DMS 273 (cell line): ENCODE measurements at regions not wholly inside any gene's neighbourhood (a gene's known extent, or its start where the extent isn't known, plus 50 kb on each side); places are given as distances from the start of the nearest gene placed in this dataset.
A peak's percentile ranks its signal among the peaks of the same experiment; 100 is the strongest.
"Not testable (repeated sequence)": the region's sequence is repeated elsewhere in the genome, so short reads cannot be mapped to it uniquely, and the experiment has no call there.

Experiments used
- DNase-seq: peaks from one replicate; lab custom pipeline; 2025; ENCODE audit not compliant: unreplicated experiment; lab: John Stamatoyannopoulos, UW

GRCh38 chr13:71018544-71018943, 848.5 kb downstream of the DACH1 start:
- DNase-seq = no peak

- DNase-seq = peak; percentile 13
These were observed 849.4 kb downstream of the DACH1 start for GRCh38 chr13:71017607-71018006.

GRCh38 chr13:71015516-71015915, 851.5 kb downstream of the DACH1 start:
- DNase-seq = no peak

- no peak for DNase-seq
These were observed 852.0 kb downstream of the DACH1 start for GRCh38 chr13:71015021-71015420.

- DNase-seq = no peak
These were observed 861.1 kb downstream of the DACH1 start for GRCh38 chr13:71005919-71006318.

GRCh38 chr13:70995338-70995737, 871.7 kb downstream of the DACH1 start:
- DNase-seq = no peak

- no peak for DNase-seq
These were observed 872.8 kb downstream of the DACH1 start for GRCh38 chr13:70994191-70994590.

GRCh38 chr13:70987043-70987442, 878.8 kb upstream of the KLHL1 start:
- no peak for DNase-seq

GRCh38 chr13:70985371-70985770, 877.1 kb upstream of the KLHL1 start:
- DNase-seq = no peak

GRCh38 chr13:70981219-70981618, 873.0 kb upstream of the KLHL1 start:
- not testable (repeated sequence) for DNase-seq

- no peak for DNase-seq
These were observed 861.1 kb upstream of the KLHL1 start for GRCh38 chr13:70969321-70969720.

GRCh38 chr13:70967564-70967963, 859.3 kb upstream of the KLHL1 start:
- no peak for DNase-seq

GRCh38 chr13:70964874-70965273, 856.6 kb upstream of the KLHL1 start:
- DNase-seq = no peak

- peak; percentile 79 for DNase-seq
These were observed 855.9 kb upstream of the KLHL1 start for GRCh38 chr13:70964124-70964523.

GRCh38 chr13:70960841-70961443, 852.7 kb upstream of the KLHL1 start:
- peak; percentile 50 for DNase-seq

GRCh38 chr13:70959035-70959775, 851.0 kb upstream of the KLHL1 start:
- peak; percentile 61 for DNase-seq

- DNase-seq = no peak
These were observed 847.6 kb upstream of the KLHL1 start for GRCh38 chr13:70955887-70956286.

GRCh38 chr13:70950664-70951063, 842.4 kb upstream of the KLHL1 start:
- no peak for DNase-seq

GRCh38 chr13:70945506-70945905, 837.3 kb upstream of the KLHL1 start:
- peak; percentile 77 for DNase-seq

- DNase-seq = no peak
These were observed 833.2 kb upstream of the KLHL1 start for GRCh38 chr13:70941454-70941853.

- DNase-seq = no peak
These were observed 830.2 kb upstream of the KLHL1 start for GRCh38 chr13:70938462-70938861.

GRCh38 chr13:70932511-70932910, 824.3 kb upstream of the KLHL1 start:
- DNase-seq = no peak
